ENCODE measurements at regions not wholly inside any gene's neighbourhood (a gene's known extent, or its start where the extent isn't known, plus 50 kb on each side); places are given as distances from the start of the nearest gene placed in this dataset.

- TF ChIP-seq CTCF (IDR thresholded peaks at IDR 0.05) = no peak
Observed at GRCh38 chrX:14164828-14165227, 135.1 kb upstream of the GEMIN8 start.

- no peak for TF ChIP-seq CTCF (IDR thresholded peaks at IDR 0.05)
Observed at GRCh38 chrX:14125462-14125861, 95.8 kb upstream of the GEMIN8 start.

GRCh38 chrX:14124562-14124961 lies 94.9 kb upstream of the GEMIN8 start:
- no peak for TF ChIP-seq CTCF (IDR thresholded peaks at IDR 0.05)

- TF ChIP-seq CTCF (IDR thresholded peaks at IDR 0.05) = peak; percentile 64
Observed at GRCh38 chrX:14095702-14096101, 66.0 kb upstream of the GEMIN8 start.

- TF ChIP-seq CTCF (IDR thresholded peaks at IDR 0.05) = no peak
Observed at GRCh38 chrX:14094191-14094590, 64.5 kb upstream of the GEMIN8 start.

- TF ChIP-seq CTCF (IDR thresholded peaks at IDR 0.05) = no peak
Observed at GRCh38 chrX:14084466-14084865, 54.8 kb upstream of the GEMIN8 start.

- TF ChIP-seq CTCF (IDR thresholded peaks at IDR 0.05) = no peak
Observed at GRCh38 chrX:14083783-14084182, 54.1 kb upstream of the GEMIN8 start.

GRCh38 chrX:14079891-14080430 lies 50.3 kb upstream of the GEMIN8 start:
- no peak for TF ChIP-seq CTCF (IDR thresholded peaks at IDR 0.05)

All from LNCAP (cell line).